PFSK-1 (cell line): ENCODE measurements at regions not wholly inside any gene's neighbourhood (a gene's known extent, or its start where the extent isn't known, plus 50 kb on each side); places are given as distances from the start of the nearest gene placed in this dataset.

Experiments
- FOXP2 ChIP-seq: optimal IDR thresholded peaks from 2 replicates; pipeline ENCODE3; 2011; ENCODE audit warnings: borderline replicate concordance, control low read depth, inconsistent platforms; ENCODE audit not compliant: insufficient read depth; ENCODE audit errors: extremely low read length, extremely low read depth
- POLR2AphosphoS5 ChIP-seq: IDR thresholded peaks from 2 replicates; pipeline ENCODE4 v1.6.1; 2012; ENCODE audit warnings: low read depth, mild to moderate bottlenecking, control low read depth, low read length, moderate library complexity
- REST ChIP-seq, 2 experiments: IDR thresholded peaks; 2 replicates each; pipeline versions ENCODE4 v1.6.1 to v1.8.0; 2011 to 2012; ENCODE audit warnings: low read depth in 2 of 2, low read length in 2 of 2, control low read depth in 1 of 2, inconsistent platforms in 1 of 2, mild to moderate bottlenecking in 1 of 2, moderate library complexity in 1 of 2; ENCODE audit not compliant: insufficient read depth in 1 of 2
- SIN3A ChIP-seq: IDR thresholded peaks from 2 replicates; pipeline ENCODE4 v1.6.1; 2012; ENCODE audit warnings: mild to moderate bottlenecking, low read length, moderate library complexity, borderline replicate concordance; ENCODE audit not compliant: insufficient read depth
- TAF1 ChIP-seq: IDR thresholded peaks from 2 replicates; pipeline ENCODE4 v1.6.1; 2012; ENCODE audit warnings: low read length, control low read depth, borderline replicate concordance; ENCODE audit not compliant: insufficient read depth

- TF ChIP-seq TAF1 (no peak), SIN3A (no peak), REST (IDR thresholded peaks at IDR 0.05; ENCODE audit: insufficient read depth in 1 of 2, low read depth in 2 of 2, low read length in 2 of 2) (no peak), FOXP2 (no peak)
These were observed 79.1 kb upstream of the ADAMTSL1 start for GRCh38 chr9:18394847-18395351.

- TF ChIP-seq POLR2AphosphoS5 (no peak), TAF1 (no peak), REST (IDR thresholded peaks at IDR 0.05; ENCODE audit: insufficient read depth in 1 of 2, low read depth in 2 of 2, low read length in 2 of 2) (no peak), SIN3A (no peak), FOXP2 (no peak)
These were observed 77.7 kb upstream of the ADAMTSL1 start for GRCh38 chr9:18396102-18396728.

GRCh38 chr9:18397076-18397475, 76.9 kb upstream of the ADAMTSL1 start:
- TF ChIP-seq POLR2AphosphoS5 (no peak), FOXP2 (no peak), TAF1 (no peak), SIN3A (no peak), REST (IDR thresholded peaks at IDR 0.05; ENCODE audit: insufficient read depth in 1 of 2, low read depth in 2 of 2, low read length in 2 of 2) (no peak)

- TF ChIP-seq REST (IDR thresholded peaks at IDR 0.05; ENCODE audit: insufficient read depth in 1 of 2, low read depth in 2 of 2, low read length in 2 of 2): no peak
- no peak for TF ChIP-seq SIN3A
- TF ChIP-seq POLR2AphosphoS5: no peak
- no peak for TF ChIP-seq FOXP2
- no peak for TF ChIP-seq TAF1
These were observed 75.9 kb upstream of the ADAMTSL1 start for GRCh38 chr9:18398038-18398437.
